ENCODE measurements at regions not wholly inside any gene's neighbourhood (a gene's known extent, or its start where the extent isn't known, plus 50 kb on each side); places are given as distances from the start of the nearest gene placed in this dataset.

DNA sequence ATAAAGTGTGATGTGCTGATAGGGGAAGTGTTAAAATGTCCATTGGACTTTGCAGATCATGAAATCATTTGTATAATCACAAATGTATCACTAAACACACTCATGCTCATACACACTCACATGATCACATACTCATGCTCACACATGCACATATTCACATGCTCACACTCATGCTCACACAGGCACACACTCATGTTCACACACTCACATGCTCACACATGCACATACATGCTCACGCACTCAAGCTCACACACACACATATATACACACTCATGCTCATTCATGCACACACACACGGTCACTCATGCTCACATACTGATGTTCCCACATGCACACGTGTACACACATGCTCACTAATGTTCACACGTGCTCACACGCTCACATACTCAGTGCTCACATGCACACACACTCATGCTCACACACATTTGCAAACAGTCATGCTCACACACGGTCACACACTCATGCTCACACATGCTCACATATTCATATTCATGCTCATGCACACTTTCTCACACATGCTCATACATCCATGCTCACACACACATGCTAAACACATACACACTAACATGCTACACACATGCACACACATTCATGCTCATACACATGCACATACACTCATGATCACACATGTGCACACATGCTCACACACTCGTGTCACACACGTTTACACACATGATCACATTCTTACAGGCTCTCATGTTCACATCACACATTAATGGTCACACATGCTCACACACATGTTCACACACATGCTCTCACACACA, 116.7 kb upstream of the GJB6 start:
- WGBS, 5 donors: 85 to 95% (median 92%) methylated on average over 8 of the region's 8 CpGs
- Histone ChIP-seq H3K36me3 (no peaks in the 10 kb centered on the region), H3K9me3 (no peaks in the 10 kb centered on the region), H3K27me3 (peaks cover 0 to 6% (median 0%) of the 10 kb centered on the region in 3 donors), H3K4me1 (no peaks in the 10 kb centered on the region), H3K27ac (no peak overlapping the region), H3K4me3 (no peak overlapping the region)
- TF ChIP-seq, protein P1, sequence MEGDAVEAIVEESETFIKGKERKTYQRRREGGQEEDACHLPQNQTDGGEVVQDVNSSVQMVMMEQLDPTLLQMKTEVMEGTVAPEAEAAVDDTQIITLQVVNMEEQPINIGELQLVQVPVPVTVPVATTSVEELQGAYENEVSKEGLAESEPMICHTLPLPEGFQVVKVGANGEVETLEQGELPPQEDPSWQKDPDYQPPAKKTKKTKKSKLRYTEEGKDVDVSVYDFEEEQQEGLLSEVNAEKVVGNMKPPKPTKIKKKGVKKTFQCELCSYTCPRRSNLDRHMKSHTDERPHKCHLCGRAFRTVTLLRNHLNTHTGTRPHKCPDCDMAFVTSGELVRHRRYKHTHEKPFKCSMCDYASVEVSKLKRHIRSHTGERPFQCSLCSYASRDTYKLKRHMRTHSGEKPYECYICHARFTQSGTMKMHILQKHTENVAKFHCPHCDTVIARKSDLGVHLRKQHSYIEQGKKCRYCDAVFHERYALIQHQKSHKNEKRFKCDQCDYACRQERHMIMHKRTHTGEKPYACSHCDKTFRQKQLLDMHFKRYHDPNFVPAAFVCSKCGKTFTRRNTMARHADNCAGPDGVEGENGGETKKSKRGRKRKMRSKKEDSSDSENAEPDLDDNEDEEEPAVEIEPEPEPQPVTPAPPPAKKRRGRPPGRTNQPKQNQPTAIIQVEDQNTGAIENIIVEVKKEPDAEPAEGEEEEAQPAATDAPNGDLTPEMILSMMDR (IDR thresholded peaks at IDR 0.05): no peak
- TF ChIP-seq POLR2AphosphoS5 (IDR thresholded peaks at IDR 0.05) (no peak), EP300 (IDR thresholded peaks at IDR 0.05) (no peak), POLR2A (IDR thresholded peaks at IDR 0.05) (no peak)
- DNase-seq: no peak
- intact Hi-C loops (cut with DNase I; ENCODE audit: low total_unique reads): no loop called here

DNA sequence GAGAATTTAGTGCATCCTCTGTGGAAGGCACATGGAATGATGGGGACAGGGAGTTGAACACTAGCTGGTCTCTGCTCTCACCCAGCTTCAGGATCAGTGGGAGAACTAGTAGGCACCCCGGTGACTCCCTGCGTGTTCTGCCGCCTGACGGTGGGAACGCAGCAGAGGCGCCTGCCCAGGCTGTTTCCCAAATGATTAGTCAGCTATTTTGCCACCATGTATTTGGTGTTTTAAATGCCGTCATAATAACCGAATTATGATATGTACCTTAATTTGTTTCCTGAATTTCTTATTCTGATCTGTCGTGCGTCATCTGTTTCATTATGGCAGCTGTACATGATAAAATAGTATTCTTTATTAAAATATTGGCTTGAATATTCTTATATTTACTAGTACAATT, 115.9 kb upstream of the GJB6 start:
- no peak for DNase-seq
- H3K4me1 ChIP-seq: no peaks in the 10 kb centered on the region
- TF ChIP-seq, protein P1 (IDR thresholded peaks at IDR 0.05): no peak
- no peak for TF ChIP-seq POLR2A (IDR thresholded peaks at IDR 0.05)
- intact Hi-C loops (cut with DNase I; ENCODE audit: low total_unique reads): no loop called here
- 94 to 97% (median 96%) methylated on average over 10 of the region's 10 CpGs for WGBS, 5 donors
- no peaks in the 10 kb centered on the region for H3K9me3 ChIP-seq
- no peaks in the 10 kb centered on the region for H3K36me3 ChIP-seq
- H3K4me3 ChIP-seq: no peak overlapping the region
- no peak overlapping the region for H3K27ac ChIP-seq
- peaks cover 0 to 12% (median 0%) of the 10 kb centered on the region in 3 donors for H3K27me3 ChIP-seq

DNA sequence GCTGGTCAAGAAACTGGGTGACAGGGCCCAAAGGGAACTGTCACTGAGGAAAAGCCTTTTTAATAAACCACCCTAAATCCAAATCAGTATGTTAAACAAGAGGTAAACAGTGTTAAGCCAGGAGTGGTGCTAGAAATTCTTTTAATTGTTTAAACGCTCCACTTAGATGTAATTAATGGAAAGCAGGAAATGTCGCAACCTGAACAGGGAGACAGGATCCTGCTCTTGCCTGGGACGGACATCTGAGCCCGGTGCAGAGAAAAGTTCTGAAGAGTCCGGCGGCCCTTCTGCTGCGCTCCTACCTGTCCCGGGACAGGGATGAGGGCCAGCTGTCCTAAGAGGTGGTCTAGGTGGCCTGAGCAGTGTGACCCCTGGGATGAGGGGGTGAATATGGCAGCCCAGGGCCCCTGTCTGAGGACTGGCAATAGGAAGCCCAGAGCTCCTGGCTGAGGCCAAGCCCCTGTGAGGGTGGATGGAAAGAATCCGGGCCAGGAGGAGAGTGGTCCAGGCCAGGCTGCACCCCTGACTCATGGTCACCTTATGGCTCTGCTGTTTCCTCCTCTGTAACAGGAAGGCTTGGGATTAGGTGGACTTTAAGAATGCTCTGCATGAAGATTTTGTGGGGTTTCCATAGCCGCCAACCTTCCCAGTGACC, 112.8 kb upstream of the GJB6 start:
- Histone ChIP-seq H3K4me1 (no peaks in the 10 kb centered on the region), H3K4me3 (no peak overlapping the region), H3K36me3 (no peaks in the 10 kb centered on the region), H3K27me3 (peaks cover 0 to 16% (median 0%) of the 10 kb centered on the region in 3 donors), H3K9me3 (no peaks in the 10 kb centered on the region), H3K27ac (no peak overlapping the region)
- TF ChIP-seq, protein P1 (IDR thresholded peaks at IDR 0.05): no peak
- no peak for TF ChIP-seq POLR2A (IDR thresholded peaks at IDR 0.05)
- no peak for TF ChIP-seq EP300 (IDR thresholded peaks at IDR 0.05)
- no peak for TF ChIP-seq POLR2AphosphoS5 (IDR thresholded peaks at IDR 0.05)
- 65 to 84% (median 81%) methylated on average over 10 of the region's 10 CpGs for WGBS, 5 donors
- intact Hi-C loops (cut with DNase I; ENCODE audit: low total_unique reads): no loop called here
- no peak for DNase-seq

DNA sequence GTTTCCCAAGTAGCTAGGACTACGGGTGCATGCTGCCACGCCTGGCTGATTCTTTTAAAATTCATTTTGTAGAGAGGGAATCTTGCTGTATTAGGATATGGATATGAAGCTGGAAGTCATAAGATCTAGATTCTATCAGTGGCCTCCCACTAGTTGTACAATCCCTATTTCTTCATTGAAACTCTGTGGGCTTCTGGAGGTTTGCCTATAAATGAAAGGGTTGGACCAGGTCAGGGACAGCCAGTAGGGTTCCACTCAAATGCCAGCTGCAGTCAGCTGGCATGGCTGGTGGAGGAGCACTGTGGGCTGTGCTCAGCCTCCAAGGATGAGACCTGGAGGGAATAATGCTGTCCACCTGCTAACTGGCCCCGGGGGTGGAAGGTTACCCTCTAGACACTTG, 110.2 kb upstream of the GJB6 start:
- intact Hi-C loops (cut with DNase I; ENCODE audit: low total_unique reads): no loop called here
- no peak overlapping the region for H3K4me3 ChIP-seq
- no peak for TF ChIP-seq POLR2AphosphoS5 (IDR thresholded peaks at IDR 0.05)
- no peak for TF ChIP-seq EP300 (IDR thresholded peaks at IDR 0.05)
- no peak for TF ChIP-seq POLR2A (IDR thresholded peaks at IDR 0.05)
- TF ChIP-seq, protein P1 (IDR thresholded peaks at IDR 0.05): no peak
- peaks cover 0 to 16% (median 0%) of the 10 kb centered on the region in 3 donors for H3K27me3 ChIP-seq
- no peaks in the 10 kb centered on the region for H3K9me3 ChIP-seq
- no peaks in the 10 kb centered on the region for H3K4me1 ChIP-seq
- no peaks in the 10 kb centered on the region for H3K36me3 ChIP-seq
- H3K27ac ChIP-seq: no peak overlapping the region
- 83 to 98% (median 95%) methylated on average over 2 to 3 of the region's 3 CpGs for WGBS, 5 donors
- no peak for DNase-seq

Data from stomach (tissue), 8 donors.